NCI-H1694 treated with DMSO at 0.1 percent for 48 hours (cell line): ENCODE measurements at regions not wholly inside any gene's neighbourhood (a gene's known extent, or its start where the extent isn't known, plus 50 kb on each side); places are given as distances from the start of the nearest gene placed in this dataset.
"Not testable (repeated sequence)": the region's sequence is repeated elsewhere in the genome, so short reads cannot be mapped to it uniquely, and the experiment has no call there.

ENCODE experiments used
- DNase-seq: peaks from one replicate; lab custom pipeline; 2025; lab: John Stamatoyannopoulos, UW

- no peak for DNase-seq
Observed at GRCh38 chr13:81283561-81283960, 942.6 kb upstream of the SPRY2 start.

GRCh38 chr13:81283062-81283461 is 942.1 kb upstream of the SPRY2 start:
- no peak for DNase-seq

GRCh38 chr13:81275666-81276258 is 934.8 kb upstream of the SPRY2 start:
- no peak for DNase-seq

GRCh38 chr13:81247711-81248110 is 906.8 kb upstream of the SPRY2 start:
- no peak for DNase-seq

DNA sequence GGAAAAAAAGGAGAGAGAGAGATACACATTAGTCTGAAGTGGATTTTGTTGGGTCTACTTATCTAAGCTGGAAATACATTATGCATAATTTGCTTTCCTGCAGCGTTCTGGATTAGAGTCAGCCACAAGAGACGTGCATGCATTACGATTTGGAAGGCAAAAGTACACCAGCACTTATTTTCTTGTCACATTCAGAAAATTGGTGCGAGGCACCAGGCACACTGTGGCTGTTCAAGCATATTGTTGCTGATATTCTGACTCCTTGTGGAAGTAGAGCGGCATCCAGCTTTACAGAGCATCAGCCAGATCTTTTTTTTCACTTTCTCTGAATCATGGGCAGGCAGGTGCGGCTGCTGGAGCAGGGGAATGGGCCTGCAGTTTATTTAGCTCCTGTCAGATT is 905.6 kb upstream of the SPRY2 start:
- DNase-seq = no peak

GRCh38 chr13:81244011-81244410 is 903.1 kb upstream of the SPRY2 start:
- DNase-seq = no peak

DNA sequence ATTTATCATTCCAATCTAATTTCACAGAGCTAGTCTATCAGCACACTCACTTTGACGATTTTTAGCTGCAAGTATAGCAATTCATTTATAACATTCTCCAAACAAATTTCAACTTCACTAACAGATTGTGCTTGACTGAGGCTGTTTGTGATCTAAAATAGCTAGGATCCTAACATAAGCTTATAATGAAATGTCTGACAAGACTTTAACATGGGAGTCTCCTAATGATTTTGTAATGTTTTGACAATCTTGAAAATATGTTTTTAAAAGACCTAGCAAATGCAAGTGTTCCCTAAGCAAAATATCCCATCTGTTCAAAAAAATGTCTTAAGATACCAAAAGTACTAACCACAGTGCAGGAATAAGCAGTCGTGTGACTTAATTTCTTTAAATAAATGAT is 889.5 kb upstream of the SPRY2 start:
- no peak for DNase-seq

- DNase-seq = not testable (repeated sequence)
Observed at GRCh38 chr13:81226830-81227229, 885.9 kb upstream of the SPRY2 start.

GRCh38 chr13:81224209-81224833 is 883.4 kb upstream of the SPRY2 start:
- no peak for DNase-seq

DNA sequence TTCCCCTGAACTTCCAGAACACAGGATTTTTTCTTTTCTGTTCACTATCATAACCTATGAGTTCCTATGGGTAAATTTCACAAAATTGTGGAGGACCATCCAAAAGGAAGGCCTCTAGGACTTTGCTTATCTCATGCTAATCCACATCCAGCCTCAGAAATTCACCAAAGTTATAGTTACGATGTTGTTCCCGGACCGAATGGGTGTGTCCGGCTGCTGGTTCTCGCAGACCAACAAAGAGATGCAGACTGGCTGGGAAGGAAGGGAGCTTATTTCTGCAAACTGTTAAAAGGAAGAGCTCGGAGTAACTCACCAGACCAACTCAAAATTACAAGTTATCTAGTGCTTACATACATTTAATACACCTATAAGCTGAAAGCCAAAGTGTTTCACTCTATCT is 882.9 kb upstream of the SPRY2 start:
- no peak for DNase-seq

DNA sequence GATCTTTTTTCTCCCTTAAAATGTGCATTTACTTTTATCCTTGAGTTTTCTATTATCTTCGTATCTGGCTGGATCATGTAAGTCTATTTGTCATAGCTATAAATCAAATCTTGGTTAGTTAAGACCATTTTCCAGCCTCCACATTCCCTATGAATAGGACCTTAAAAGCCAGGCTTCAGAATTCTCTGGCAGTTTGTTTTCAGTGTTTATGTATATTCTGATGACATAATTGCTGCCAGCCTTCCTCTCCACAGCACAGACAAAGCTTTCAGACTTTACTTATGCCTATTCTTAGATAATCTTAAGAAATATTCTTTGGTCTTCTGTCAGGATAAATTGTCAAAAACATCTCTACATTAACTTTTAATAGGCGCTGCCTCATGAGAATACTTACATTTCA is 870.8 kb upstream of the SPRY2 start:
- no peak for DNase-seq

DNA sequence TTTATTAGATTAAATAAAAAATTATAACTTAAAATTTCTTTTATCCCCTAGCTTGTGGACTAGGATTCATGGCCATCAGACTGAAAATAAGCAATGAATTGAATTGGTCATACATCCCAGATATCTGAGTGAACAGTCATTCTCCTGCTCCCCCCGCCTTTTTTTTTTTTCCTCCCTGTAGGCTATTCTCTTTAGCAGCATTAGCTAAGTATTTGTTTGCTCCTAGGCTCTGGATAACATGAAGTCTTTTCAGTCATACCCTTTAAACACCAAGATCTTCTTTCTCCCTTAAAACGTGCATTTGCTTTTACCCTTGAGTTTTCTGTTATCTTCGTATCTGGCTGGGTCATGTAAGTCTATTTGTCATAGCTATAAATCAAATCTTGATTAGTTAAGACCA is 866.7 kb upstream of the SPRY2 start:
- DNase-seq = no peak

- no peak for DNase-seq
Observed at GRCh38 chr13:81207231-81207630, 866.3 kb upstream of the SPRY2 start.

- DNase-seq = no peak
Observed at GRCh38 chr13:81203783-81204182, 862.9 kb upstream of the SPRY2 start.

DNA sequence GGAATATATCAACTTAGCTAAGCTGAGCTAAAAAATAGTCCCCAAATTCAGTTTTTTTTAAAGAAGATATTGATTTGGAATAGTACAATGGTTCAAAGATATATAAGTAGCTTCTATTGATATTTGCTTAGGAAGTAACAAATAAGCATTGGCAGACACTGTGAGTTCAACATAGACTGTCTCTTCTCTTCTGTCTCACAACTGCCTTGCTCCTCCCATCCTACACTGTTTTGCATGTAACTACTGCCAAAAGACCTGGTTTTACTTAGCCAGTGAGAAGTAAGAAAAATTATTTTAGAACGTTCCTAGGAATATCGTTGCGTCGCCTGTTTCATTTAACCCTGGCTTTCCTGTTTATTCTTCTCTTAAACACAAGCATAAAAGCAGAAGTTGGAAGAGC is 859.0 kb upstream of the SPRY2 start:
- DNase-seq = no peak

- DNase-seq = no peak
Observed at GRCh38 chr13:81197966-81198365, 857.0 kb upstream of the SPRY2 start.

DNA sequence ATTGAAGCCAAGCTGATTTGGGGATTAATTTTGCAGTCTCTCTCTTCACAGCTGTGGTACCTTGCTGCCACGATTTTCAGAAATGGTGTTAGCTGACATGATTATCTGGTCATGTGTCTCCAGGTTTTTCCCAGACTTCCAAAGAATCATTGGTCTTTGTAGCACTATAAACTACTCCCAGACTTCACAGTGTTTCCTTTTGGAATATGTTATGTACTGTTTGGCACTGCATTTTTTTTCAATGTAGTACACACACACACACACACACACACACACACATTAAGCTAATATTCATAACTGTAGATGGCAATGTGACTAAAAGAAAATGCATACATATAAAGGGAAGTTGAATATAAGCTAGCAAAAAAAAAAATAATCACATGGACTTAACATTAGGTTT is 856.6 kb upstream of the SPRY2 start:
- DNase-seq = no peak

DNA sequence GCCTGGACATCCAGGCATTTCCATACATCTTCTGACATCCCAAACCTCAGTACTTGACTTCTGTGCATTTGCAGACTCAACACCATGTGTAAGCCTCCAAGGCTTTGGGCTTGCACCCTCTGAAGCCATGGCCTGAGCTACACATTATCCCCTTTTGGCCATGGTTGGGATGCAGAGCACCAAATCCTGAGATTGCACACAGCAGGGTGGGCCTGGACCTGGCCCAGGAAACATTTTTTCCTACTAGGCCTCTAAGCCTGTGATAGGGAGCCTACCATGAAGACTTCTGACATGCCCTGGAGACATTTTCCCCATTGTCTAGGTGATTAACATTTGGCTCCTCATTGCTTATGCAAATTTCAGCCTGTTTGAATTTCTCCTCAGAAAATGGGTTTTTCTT is 853.4 kb upstream of the SPRY2 start:
- no peak for DNase-seq

DNA sequence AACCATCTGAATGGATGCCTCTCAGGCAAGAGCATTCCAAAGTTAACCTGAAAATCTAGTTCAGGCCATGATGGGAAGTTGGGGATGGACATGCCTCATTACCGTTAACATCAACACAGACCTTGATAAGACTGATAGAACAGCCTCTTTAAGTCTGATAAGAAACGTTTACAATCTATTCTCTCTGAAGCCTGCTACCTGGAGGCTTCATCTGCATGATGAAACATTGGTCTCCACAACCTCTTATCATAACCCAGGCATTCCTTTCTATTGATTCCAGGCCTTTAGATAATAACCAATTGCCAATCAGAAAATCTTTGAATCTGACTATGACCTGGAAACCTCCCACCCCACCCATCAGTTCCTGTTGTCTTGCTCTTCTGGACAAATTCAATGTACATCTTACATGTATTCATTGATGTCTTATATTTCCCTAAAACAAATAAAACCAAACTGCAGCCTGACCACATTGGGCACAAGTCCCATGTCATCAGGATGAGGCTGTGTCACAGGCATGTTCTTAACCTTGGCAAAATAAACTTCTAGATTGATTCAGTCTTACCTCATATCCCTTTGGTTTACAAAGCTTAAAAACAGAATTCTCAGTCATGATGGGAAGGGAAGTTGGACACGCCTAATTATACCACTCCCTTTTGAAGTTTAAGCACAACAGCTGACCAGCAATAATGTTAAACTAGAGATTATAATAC is 843.8 kb upstream of the SPRY2 start:
- DNase-seq = no peak

DNA sequence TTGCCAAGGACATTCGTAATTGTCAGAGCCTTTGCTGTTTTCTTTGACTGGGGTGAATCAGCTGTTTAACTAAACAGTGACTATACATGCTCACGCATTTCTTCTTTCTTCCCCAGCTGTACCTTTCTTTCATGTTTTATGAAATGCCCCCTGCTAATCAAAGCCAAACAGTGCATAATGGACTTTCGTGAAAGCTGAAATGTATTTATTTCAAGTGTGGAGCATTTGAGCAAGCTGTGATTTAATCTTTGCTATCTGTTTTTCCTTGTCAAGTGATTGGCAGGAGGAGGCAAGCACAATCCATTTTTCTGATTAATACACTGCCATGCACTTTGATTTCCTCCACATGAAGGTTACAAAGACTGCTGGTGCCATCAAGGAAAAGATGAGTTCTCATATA is 831.7 kb upstream of the SPRY2 start:
- DNase-seq = no peak

DNA sequence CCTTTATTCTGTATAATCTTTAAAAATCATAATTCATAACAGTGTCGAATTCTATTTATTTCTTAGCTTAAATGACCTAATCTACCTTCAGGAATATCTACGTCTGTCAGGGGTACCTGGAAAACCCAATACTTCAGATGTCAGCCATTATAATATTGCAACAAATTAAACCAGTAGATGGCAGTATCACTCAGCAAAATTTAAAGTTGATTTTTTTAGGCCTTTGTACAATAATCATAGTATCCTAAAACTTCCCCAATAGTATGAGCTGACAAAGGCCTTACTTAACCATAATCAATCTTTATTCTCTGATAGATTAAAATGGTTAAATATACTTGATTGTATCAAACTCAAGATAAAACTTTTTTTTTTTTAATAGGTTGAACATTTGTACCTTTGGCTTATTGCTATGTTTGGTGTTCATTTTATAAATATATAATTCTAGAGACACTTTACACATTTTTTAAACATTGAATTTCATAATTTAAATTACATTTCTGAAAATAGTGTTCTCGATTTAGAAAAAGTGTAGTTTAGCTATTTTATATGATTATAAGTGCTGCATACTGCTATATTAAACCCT is 830.2 kb upstream of the SPRY2 start:
- DNase-seq = peak; percentile 31

DNA sequence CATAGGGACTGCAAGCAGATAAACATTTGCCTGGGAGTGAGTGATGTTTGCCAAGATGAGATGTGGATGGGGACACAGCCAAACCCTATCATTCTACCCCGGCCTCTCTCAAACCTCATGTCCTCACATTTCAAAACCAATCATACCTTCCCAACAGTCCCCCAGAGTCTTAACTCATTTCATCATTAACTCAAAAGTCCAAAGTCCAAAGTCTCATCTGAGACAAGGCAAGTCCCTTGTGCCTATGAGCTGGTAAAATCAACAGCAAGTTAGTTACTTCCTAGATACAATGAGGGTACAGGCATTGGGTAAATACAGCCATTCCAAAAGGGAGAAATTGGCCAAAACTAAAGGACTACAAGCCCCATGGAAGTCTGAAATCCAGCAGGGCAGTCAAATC is 822.9 kb upstream of the SPRY2 start:
- not testable (repeated sequence) for DNase-seq

GRCh38 chr13:81153478-81153877 is 812.6 kb upstream of the SPRY2 start:
- no peak for DNase-seq
